Psoas muscle (tissue), 7 donors: ENCODE measurements at regions not wholly inside any gene's neighbourhood (a gene's known extent, or its start where the extent isn't known, plus 50 kb on each side); places are given as distances from the start of the nearest gene placed in this dataset.

Experiments
- ATAC-seq, 4 donors: fragments of 200-7000 bp; cut with Tn5 transposase; one replicate each; pipeline ENCODE4 v1.9.1; 2020; ENCODE audit warnings: moderate library complexity in 3 of 4, mild to moderate bottlenecking in 2 of 4
- DNase-seq, 2 donors: peaks; one replicate each; pipeline ENCODE4 v3.0.0-alpha.2; 2020
- H3K27ac ChIP-seq: fragments of 200-600 bp; one replicate; pipeline ENCODE4 v1.8.0; 2022
- H3K27me3 ChIP-seq, 3 donors: fragments of 200-600 bp in 1 of 3; one replicate each; pipeline versions ENCODE4 v1.6.1 to v1.8.0; 2013 to 2022; ENCODE audit warnings: low read length in 2 of 3, mild to moderate bottlenecking in 2 of 3, moderate library complexity in 1 of 3; ENCODE audit not compliant: insufficient read depth in 3 of 3
- H3K36me3 ChIP-seq, 2 donors: fragments of 200-600 bp in 1 of 2; one replicate each; pipeline versions ENCODE4 v1.6.1 to v1.8.0; 2013 to 2022; ENCODE audit warnings: low read depth in 1 of 2, mild to moderate bottlenecking in 1 of 2, moderate library complexity in 1 of 2; ENCODE audit not compliant: insufficient read depth in 1 of 2
- H3K4me1 ChIP-seq: fragments of 200-600 bp; one replicate; pipeline ENCODE4 v1.8.0; 2022
- H3K4me3 ChIP-seq: fragments of 200-600 bp; one replicate; pipeline ENCODE4 v1.8.0; 2022; ENCODE audit warnings: mild to moderate bottlenecking
- H3K9me3 ChIP-seq: fragments of 200-600 bp; one replicate; pipeline ENCODE4 v1.8.0; 2022
- WGBS, 3 donors: extraction: QIAGEN DNeasy Blood & Tissue Kit; methylation state at CpG; one replicate each; pipeline versions ENCODE4 v1.1.6 to v1.1.7; 2013; 5-methylcytosine and 5-hydroxymethylcytosine counted together
- intact Hi-C, 2 donors: fragments of 100-400 bp; cut with DNase I; formaldehyde crosslinking; loops; one replicate each; pipeline versions ENCODE4 v1.11.0 to v1.14.2; 2022
- TF ChIP-seq, protein P1 (sequence below): fragments of 200-600 bp; IDR thresholded peaks from one replicate; pipeline ENCODE4 v1.8.0; 2022; ENCODE audit warnings: antibody characterized with exemption
- donor health status: healthy with polysubstance abuse.
- donor health status: DM: no; HTN: no; CAD: no; lungs with moderate emphysema.
- donor health status: Bipolar disorder and iron deficiency.
- donor health status: healthy.
- donor health status: DM: yes; HTN: yes; CAD: no.
- donor health status: DM: no; HTN: no; CAD: no.
- donor health status: DM: yes; HTN: yes; CAD: no.

DNA sequence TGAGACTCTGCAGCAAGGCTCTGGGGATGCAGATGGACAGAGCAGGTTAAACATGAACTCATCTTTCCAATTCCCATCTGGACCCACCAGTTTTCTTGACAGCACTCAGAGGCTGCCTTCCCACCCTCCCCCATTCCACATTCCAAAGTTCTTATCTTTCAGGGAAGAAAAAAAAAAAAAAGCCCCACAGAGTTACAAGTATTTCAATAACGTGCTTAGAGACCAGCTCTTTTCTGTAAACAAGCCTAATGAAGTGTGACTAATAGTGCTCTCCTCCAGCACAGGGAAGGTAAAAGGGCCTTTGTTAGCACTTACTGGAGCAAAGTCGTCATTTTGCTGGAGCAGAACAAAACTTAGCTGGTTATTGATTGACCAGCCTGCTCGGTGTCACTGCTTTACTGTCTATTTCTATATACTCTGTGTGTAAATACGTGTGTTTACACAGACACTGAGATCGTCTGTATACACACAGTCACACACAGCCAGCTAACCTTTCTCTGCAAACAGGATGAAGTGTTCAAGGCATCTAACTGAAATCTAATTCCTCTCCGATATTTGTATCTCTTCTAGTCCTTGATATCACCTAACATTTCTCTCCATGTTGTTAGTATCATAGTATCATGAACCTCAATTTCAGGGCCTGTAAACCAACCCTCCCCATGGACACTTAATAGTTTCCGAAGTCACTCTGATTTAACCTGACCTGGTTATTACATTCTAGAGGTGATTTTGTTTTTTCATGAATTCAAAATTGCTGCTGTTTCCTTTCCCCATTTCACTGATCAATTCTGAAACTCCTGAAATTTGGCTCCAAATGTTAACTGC is 84.9 kb downstream of the ZNF608 start:
- intact Hi-C loops = loop anchor here (1.0 to 5.0 kb wide), 2 partner anchors 31 to 86 kb away; partner anchors contain the start of gene ZNF608 (in 1 of the 2)
- Histone ChIP-seq H3K4me3 (peak overlapping the region; percentile 36), H3K4me1 (peaks cover 61% of the 10 kb centered on the region), H3K36me3 (no peaks in the 10 kb centered on the region), H3K9me3 (no peaks in the 10 kb centered on the region), H3K27me3 (no peaks in the 10 kb centered on the region), H3K27ac (peak overlapping the region; percentile 77)
- TF ChIP-seq, protein P1, sequence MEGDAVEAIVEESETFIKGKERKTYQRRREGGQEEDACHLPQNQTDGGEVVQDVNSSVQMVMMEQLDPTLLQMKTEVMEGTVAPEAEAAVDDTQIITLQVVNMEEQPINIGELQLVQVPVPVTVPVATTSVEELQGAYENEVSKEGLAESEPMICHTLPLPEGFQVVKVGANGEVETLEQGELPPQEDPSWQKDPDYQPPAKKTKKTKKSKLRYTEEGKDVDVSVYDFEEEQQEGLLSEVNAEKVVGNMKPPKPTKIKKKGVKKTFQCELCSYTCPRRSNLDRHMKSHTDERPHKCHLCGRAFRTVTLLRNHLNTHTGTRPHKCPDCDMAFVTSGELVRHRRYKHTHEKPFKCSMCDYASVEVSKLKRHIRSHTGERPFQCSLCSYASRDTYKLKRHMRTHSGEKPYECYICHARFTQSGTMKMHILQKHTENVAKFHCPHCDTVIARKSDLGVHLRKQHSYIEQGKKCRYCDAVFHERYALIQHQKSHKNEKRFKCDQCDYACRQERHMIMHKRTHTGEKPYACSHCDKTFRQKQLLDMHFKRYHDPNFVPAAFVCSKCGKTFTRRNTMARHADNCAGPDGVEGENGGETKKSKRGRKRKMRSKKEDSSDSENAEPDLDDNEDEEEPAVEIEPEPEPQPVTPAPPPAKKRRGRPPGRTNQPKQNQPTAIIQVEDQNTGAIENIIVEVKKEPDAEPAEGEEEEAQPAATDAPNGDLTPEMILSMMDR = no peak
- WGBS, 3 donors = 21 to 33% (median 24%) methylated on average over 7 of the region's 7 CpGs
- DNase-seq (no peak), ATAC-seq (peak in 3 of 4 donors; percentile 17 to 30 (median 22))

DNA sequence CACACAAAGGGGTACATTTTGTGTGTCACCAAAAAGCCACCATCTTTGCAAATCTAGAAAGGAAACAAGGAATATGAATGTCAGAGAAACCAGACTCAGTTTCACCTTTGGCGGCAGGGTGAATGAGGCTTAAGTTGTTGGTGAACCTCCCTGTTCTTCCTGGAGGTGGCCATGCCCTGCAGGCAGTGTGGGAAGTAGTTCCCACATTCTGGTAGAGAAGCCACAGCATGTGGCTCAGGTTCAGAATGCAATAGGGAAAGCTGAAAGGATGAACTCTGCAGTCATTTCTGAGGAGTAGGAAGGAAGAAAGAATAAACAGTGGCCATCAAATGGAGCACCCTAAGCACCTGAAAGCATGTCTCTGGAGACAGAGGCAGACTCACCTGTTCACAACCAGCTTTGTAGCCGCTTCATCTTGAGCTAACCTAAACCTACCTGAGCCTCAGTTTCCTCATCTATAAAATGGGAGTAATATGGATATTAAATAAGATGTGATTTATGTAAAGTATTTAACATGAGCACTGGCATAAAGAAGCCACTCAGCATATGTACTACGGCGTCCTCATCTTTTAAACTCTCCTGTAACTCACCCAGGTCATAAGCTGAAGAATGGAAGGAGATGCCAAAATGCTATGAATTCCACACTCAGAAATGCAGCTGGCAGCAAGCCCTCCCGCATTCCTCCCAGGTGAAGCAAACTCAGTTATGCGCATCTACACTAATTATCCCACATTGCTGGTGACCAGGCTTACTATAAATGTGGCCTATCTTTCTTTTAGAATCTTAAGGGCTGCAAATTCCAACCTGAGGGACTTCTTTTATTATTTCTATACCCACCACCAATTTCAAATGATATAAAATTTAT is 86.0 kb downstream of the ZNF608 start:
- TF ChIP-seq, protein P1 = no peak
- DNase-seq = no peak
- peaks cover 66% of the 10 kb centered on the region for H3K4me1 ChIP-seq
- intact Hi-C loops = loop anchor here in 1 of 2 donors (5.0 kb wide), 1 partner anchor 87 kb away; the partner anchor contains the start of gene ZNF608
- peak overlapping the region; percentile 31 for H3K27ac ChIP-seq
- H3K4me3 ChIP-seq = no peak overlapping the region
- H3K36me3 ChIP-seq = no peaks in the 10 kb centered on the region
- no peaks in the 10 kb centered on the region for H3K27me3 ChIP-seq
- no peaks in the 10 kb centered on the region for H3K9me3 ChIP-seq
- 67 to 91% (median 71%) methylated on average over 6 of the region's 6 CpGs for WGBS, 3 donors
- ATAC-seq = no peak

DNA sequence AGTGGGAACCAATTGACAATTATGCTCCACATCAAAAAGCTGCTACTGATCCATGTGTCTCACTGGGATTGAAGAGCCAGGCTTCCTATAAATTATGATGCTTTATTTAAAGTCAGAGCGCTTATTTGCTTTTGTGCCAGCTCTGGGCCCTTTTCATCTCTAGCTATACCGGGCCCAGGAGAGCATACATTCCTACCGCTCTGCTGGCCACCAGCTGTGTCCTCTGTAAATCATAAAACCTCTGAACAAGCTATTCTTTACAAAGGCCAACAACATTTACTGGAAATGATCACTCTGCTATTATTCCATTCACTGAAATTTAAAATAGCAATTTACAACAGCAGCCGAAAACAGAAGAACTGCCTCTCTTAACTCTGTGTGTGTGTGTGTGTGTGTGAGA is 86.6 kb downstream of the ZNF608 start:
- Histone ChIP-seq H3K27ac (peak overlapping the region; percentile 31), H3K27me3 (no peaks in the 10 kb centered on the region), H3K9me3 (no peaks in the 10 kb centered on the region), H3K4me1 (peaks cover 72% of the 10 kb centered on the region), H3K36me3 (no peaks in the 10 kb centered on the region), H3K4me3 (no peak overlapping the region)
- DNase-seq (no peak), ATAC-seq (peak in 1 of 4 donors; percentile 53)
- TF ChIP-seq, protein P1 = no peak
- WGBS, 3 donors = 23 to 29% (median 24%) methylated on average over 4 of the region's 4 CpGs
- intact Hi-C loops = loop anchor here (5.0 to 10.0 kb wide), 4 partner anchors 43 to 525 kb away; partner anchors contain the start of gene ZNF608 (in 1 of the 2)

DNA sequence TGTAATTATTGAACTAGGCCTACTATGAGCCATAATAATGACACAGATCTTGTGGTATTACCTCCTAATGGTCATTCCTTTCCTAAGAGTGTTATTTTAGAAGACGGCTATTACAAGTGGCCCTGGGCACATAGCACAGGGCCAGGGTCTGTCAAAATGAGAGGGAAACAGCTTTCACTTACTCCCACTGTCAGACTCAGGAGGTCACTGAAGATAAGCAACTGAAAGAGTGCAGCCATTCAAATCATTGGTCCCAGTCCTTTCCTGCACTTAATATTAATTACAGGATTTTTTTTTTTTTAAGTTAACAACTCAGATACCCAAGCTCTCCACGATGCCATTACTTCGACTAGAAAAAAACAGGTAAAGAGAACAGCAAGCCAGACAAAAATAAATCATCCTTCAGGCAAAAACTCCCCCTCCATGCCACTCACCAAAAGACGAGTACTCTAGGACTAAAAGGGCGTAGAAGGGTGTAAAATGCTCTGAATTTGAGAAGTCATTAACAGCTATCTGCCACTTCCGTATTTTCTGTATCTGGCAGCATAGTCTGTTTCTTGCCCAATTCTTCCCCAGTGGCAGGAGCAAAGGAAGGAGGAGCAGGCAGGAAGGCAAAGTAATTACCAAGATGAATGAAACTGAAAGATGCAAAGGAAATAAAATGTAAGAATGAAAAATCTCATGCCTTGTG is 87.4 kb downstream of the ZNF608 start:
- no peaks in the 10 kb centered on the region for H3K9me3 ChIP-seq
- ATAC-seq (no peak), DNase-seq (no peak)
- H3K4me3 ChIP-seq = no peak overlapping the region
- no peaks in the 10 kb centered on the region for H3K36me3 ChIP-seq
- WGBS, 3 donors = 42 to 77% (median 45%) methylated on average over 6 of the region's 6 CpGs
- intact Hi-C loops = loop anchor here (5.0 to 10.0 kb wide), 3 partner anchors 43 to 526 kb away; no protein-coding TSS in a partner anchor
- H3K27me3 ChIP-seq = no peaks in the 10 kb centered on the region
- H3K4me1 ChIP-seq = peaks cover 77% of the 10 kb centered on the region
- TF ChIP-seq, protein P1 = no peak
- H3K27ac ChIP-seq = peak overlapping the region; percentile 31
